ENCODE measurements at regions not wholly inside any gene's neighbourhood (a gene's known extent, or its start where the extent isn't known, plus 50 kb on each side); places are given as distances from the start of the nearest gene placed in this dataset.
"Not testable (repeated sequence)": the region's sequence is repeated elsewhere in the genome, so short reads cannot be mapped to it uniquely, and the experiment has no call there.

GRCh38 chr17:52604105-52604504 lies 445.6 kb upstream of the CA10 start:
- no peaks in the 10 kb centered on the region for H3K27me3 Mint-ChIP-seq (ENCODE audit: low read depth)
- intact Hi-C loops (cut with micrococcal nuclease) = no loop called here
- CTCF ChIA-PET = interaction anchor here (0.6 kb wide), 1 partner anchor 43 kb away, joined by 4 read pairs; no protein-coding TSS in a partner anchor
- H3K27ac Mint-ChIP-seq = no peak overlapping the region
- H3K36me3 Mint-ChIP-seq (ENCODE audit: low read depth) = no peaks in the 10 kb centered on the region
- no peaks in the 10 kb centered on the region for H3K4me1 Mint-ChIP-seq (ENCODE audit: low read depth)
- H3K4me3 Mint-ChIP-seq = no peak overlapping the region
- no peaks in the 10 kb centered on the region for H3K9me3 Mint-ChIP-seq
- no peak for DNase-seq

GRCh38 chr17:52597452-52598215 lies 439.1 kb upstream of the CA10 start:
- H3K4me1 Mint-ChIP-seq (ENCODE audit: low read depth); H3K9me3 Mint-ChIP-seq; H3K36me3 Mint-ChIP-seq (ENCODE audit: low read depth); H3K27me3 Mint-ChIP-seq (ENCODE audit: low read depth); H3K4me3 Mint-ChIP-seq; CTCF ChIA-PET; DNase-seq; H3K27ac Mint-ChIP-seq; intact Hi-C loops (cut with micrococcal nuclease): not testable (repeated sequence)

- H3K27ac Mint-ChIP-seq = no peak overlapping the region
- no peaks in the 10 kb centered on the region for H3K4me1 Mint-ChIP-seq (ENCODE audit: low read depth)
- H3K36me3 Mint-ChIP-seq (ENCODE audit: low read depth) = no peaks in the 10 kb centered on the region
- intact Hi-C loops (cut with micrococcal nuclease) = no loop called here
- peaks cover 6% of the 10 kb centered on the region for H3K9me3 Mint-ChIP-seq
- H3K4me3 Mint-ChIP-seq = no peak overlapping the region
- no peak for DNase-seq
- CTCF ChIA-PET = no interaction called here
- no peaks in the 10 kb centered on the region for H3K27me3 Mint-ChIP-seq (ENCODE audit: low read depth)
Observed at GRCh38 chr17:52594516-52594915, 436.0 kb upstream of the CA10 start.

GRCh38 chr17:52546990-52547389 lies 388.5 kb upstream of the CA10 start:
- DNase-seq = no peak
- Mint-ChIP-seq H3K27me3 (ENCODE audit: low read depth) (no peaks in the 10 kb centered on the region), H3K36me3 (ENCODE audit: low read depth) (no peaks in the 10 kb centered on the region), H3K4me3 (no peak overlapping the region), H3K27ac (no peak overlapping the region), H3K9me3 (peaks cover 5% of the 10 kb centered on the region), H3K4me1 (ENCODE audit: low read depth) (no peaks in the 10 kb centered on the region)
- intact Hi-C loops (cut with micrococcal nuclease) = no loop called here
- CTCF ChIA-PET = no interaction called here

GRCh38 chr17:52546493-52546892 lies 388.0 kb upstream of the CA10 start:
- Mint-ChIP-seq H3K27me3 (ENCODE audit: low read depth) (no peaks in the 10 kb centered on the region), H3K9me3 (peaks cover 5% of the 10 kb centered on the region), H3K27ac (no peak overlapping the region), H3K4me1 (ENCODE audit: low read depth) (no peaks in the 10 kb centered on the region), H3K4me3 (no peak overlapping the region), H3K36me3 (ENCODE audit: low read depth) (no peaks in the 10 kb centered on the region)
- DNase-seq = no peak
- intact Hi-C loops (cut with micrococcal nuclease) = no loop called here
- CTCF ChIA-PET = no interaction called here

- H3K27ac Mint-ChIP-seq = no peak overlapping the region
- CTCF ChIA-PET = no interaction called here
- H3K9me3 Mint-ChIP-seq = no peaks in the 10 kb centered on the region
- DNase-seq = no peak
- no peaks in the 10 kb centered on the region for H3K4me1 Mint-ChIP-seq (ENCODE audit: low read depth)
- H3K4me3 Mint-ChIP-seq = no peak overlapping the region
- H3K36me3 Mint-ChIP-seq (ENCODE audit: low read depth) = no peaks in the 10 kb centered on the region
- intact Hi-C loops (cut with micrococcal nuclease) = no loop called here
- H3K27me3 Mint-ChIP-seq (ENCODE audit: low read depth) = no peaks in the 10 kb centered on the region
Observed at GRCh38 chr17:52537421-52537820, 378.9 kb upstream of the CA10 start.

GRCh38 chr17:52536489-52536888 lies 378.0 kb upstream of the CA10 start:
- Mint-ChIP-seq H3K9me3 (no peaks in the 10 kb centered on the region), H3K4me1 (ENCODE audit: low read depth) (no peaks in the 10 kb centered on the region), H3K4me3 (no peak overlapping the region), H3K27ac (no peak overlapping the region), H3K36me3 (ENCODE audit: low read depth) (no peaks in the 10 kb centered on the region), H3K27me3 (ENCODE audit: low read depth) (no peaks in the 10 kb centered on the region)
- DNase-seq = no peak
- CTCF ChIA-PET = no interaction called here
- intact Hi-C loops (cut with micrococcal nuclease) = no loop called here

- no peak overlapping the region for H3K4me3 Mint-ChIP-seq
- no peak overlapping the region for H3K27ac Mint-ChIP-seq
- no peaks in the 10 kb centered on the region for H3K27me3 Mint-ChIP-seq (ENCODE audit: low read depth)
- intact Hi-C loops (cut with micrococcal nuclease) = no loop called here
- no peaks in the 10 kb centered on the region for H3K9me3 Mint-ChIP-seq
- CTCF ChIA-PET = no interaction called here
- H3K36me3 Mint-ChIP-seq (ENCODE audit: low read depth) = no peaks in the 10 kb centered on the region
- H3K4me1 Mint-ChIP-seq (ENCODE audit: low read depth) = no peaks in the 10 kb centered on the region
- DNase-seq = no peak
Observed at GRCh38 chr17:52532373-52532772, 373.9 kb upstream of the CA10 start.

- H3K27ac Mint-ChIP-seq = no peak overlapping the region
- H3K4me1 Mint-ChIP-seq (ENCODE audit: low read depth) = no peaks in the 10 kb centered on the region
- peaks cover 2% of the 10 kb centered on the region for H3K9me3 Mint-ChIP-seq
- H3K27me3 Mint-ChIP-seq (ENCODE audit: low read depth) = no peaks in the 10 kb centered on the region
- H3K36me3 Mint-ChIP-seq (ENCODE audit: low read depth) = no peaks in the 10 kb centered on the region
- no peak overlapping the region for H3K4me3 Mint-ChIP-seq
- intact Hi-C loops (cut with micrococcal nuclease) = no loop called here
- no peak for DNase-seq
- CTCF ChIA-PET = no interaction called here
Observed at GRCh38 chr17:52524096-52524637, 365.7 kb upstream of the CA10 start.

- Mint-ChIP-seq H3K36me3 (ENCODE audit: low read depth) (no peaks in the 10 kb centered on the region), H3K9me3 (peaks cover 2% of the 10 kb centered on the region), H3K27ac (no peak overlapping the region), H3K4me3 (no peak overlapping the region), H3K4me1 (ENCODE audit: low read depth) (no peaks in the 10 kb centered on the region), H3K27me3 (ENCODE audit: low read depth) (no peaks in the 10 kb centered on the region)
- DNase-seq = no peak
- CTCF ChIA-PET = no interaction called here
- intact Hi-C loops (cut with micrococcal nuclease) = no loop called here
Observed at GRCh38 chr17:52517176-52517575, 358.7 kb upstream of the CA10 start.

- H3K27me3 Mint-ChIP-seq (ENCODE audit: low read depth) = no peaks in the 10 kb centered on the region
- H3K4me1 Mint-ChIP-seq (ENCODE audit: low read depth) = no peaks in the 10 kb centered on the region
- no peak for DNase-seq
- intact Hi-C loops (cut with micrococcal nuclease) = no loop called here
- peaks cover 3% of the 10 kb centered on the region for H3K9me3 Mint-ChIP-seq
- no peak overlapping the region for H3K4me3 Mint-ChIP-seq
- no peak overlapping the region for H3K27ac Mint-ChIP-seq
- CTCF ChIA-PET = no interaction called here
- no peaks in the 10 kb centered on the region for H3K36me3 Mint-ChIP-seq (ENCODE audit: low read depth)
Observed at GRCh38 chr17:52515927-52516326, 357.4 kb upstream of the CA10 start.

GRCh38 chr17:52505601-52506000 lies 347.1 kb upstream of the CA10 start:
- no peak for DNase-seq
- no peak overlapping the region for H3K27ac Mint-ChIP-seq
- intact Hi-C loops (cut with micrococcal nuclease) = no loop called here
- no peaks in the 10 kb centered on the region for H3K4me1 Mint-ChIP-seq (ENCODE audit: low read depth)
- H3K9me3 Mint-ChIP-seq = no peaks in the 10 kb centered on the region
- CTCF ChIA-PET = no interaction called here
- H3K27me3 Mint-ChIP-seq (ENCODE audit: low read depth) = no peaks in the 10 kb centered on the region
- H3K4me3 Mint-ChIP-seq = no peak overlapping the region
- no peaks in the 10 kb centered on the region for H3K36me3 Mint-ChIP-seq (ENCODE audit: low read depth)

GRCh38 chr17:52504081-52504480 lies 345.6 kb upstream of the CA10 start:
- no peaks in the 10 kb centered on the region for H3K9me3 Mint-ChIP-seq
- no peak overlapping the region for H3K4me3 Mint-ChIP-seq
- no peak for DNase-seq

More at GRCh38 chr17:52504081-52504480, 345.6 kb upstream of the CA10 start:
- no peaks in the 10 kb centered on the region for H3K36me3 Mint-ChIP-seq (ENCODE audit: low read depth)
- intact Hi-C loops (cut with micrococcal nuclease) = no loop called here
- no peaks in the 10 kb centered on the region for H3K27me3 Mint-ChIP-seq (ENCODE audit: low read depth)
- CTCF ChIA-PET = no interaction called here
- no peak overlapping the region for H3K27ac Mint-ChIP-seq
- H3K4me1 Mint-ChIP-seq (ENCODE audit: low read depth) = no peaks in the 10 kb centered on the region

All from activated naive CD4-positive, alpha-beta T cell treated with anti-CD3 and anti-CD28 coated beads for 36 hours (primary cell).